Cardiac fibroblast (primary cell): ENCODE measurements at regions not wholly inside any gene's neighbourhood (a gene's known extent, or its start where the extent isn't known, plus 50 kb on each side); places are given as distances from the start of the nearest gene placed in this dataset.
"Not testable (repeated sequence)": the region's sequence is repeated elsewhere in the genome, so short reads cannot be mapped to it uniquely, and the experiment has no call there.

ENCODE experiments used
- DNase-seq, 2 donors: peaks; one replicate each; pipeline versions ENCODE4 v3.0.0 to v3.0.0-alpha.2; 2010; ENCODE audit warnings: low read depth in 2 of 2
- H3K4me3 ChIP-seq, 2 donors: replicated peaks in 1 of 2; 1 replicate in 1 of 2; 2 replicates in 1 of 2; pipeline ENCODE4 v1.5.1; 2011; ENCODE audit warnings: low read depth in 2 of 2, low read length in 2 of 2, mild to moderate bottlenecking in 2 of 2, moderate library complexity in 1 of 2
- TF ChIP-seq, protein P1 (sequence below): IDR thresholded peaks from one replicate; pipeline ENCODE4 v1.5.1; 2011; ENCODE audit warnings: low read depth, mild to moderate bottlenecking, low read length, inconsistent platforms

DNA sequence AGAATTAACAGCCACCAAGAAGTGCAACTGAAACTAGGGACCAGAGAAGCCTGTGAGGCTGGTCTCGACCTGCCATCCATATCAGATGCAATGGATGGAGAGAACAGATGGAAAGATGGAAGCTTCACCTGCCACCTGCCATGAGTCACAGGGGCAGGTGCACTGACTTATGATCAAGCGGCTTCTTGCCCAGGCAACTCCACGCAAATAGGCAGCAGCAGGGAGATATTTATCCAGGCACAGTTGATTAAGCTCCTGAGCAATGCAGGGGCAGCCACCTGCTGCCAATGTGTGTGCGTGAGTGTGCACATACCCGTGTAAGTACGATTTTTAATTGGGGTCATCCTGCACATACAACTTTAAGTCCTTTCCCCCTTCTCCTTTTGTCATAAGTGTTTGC lies 174.2 kb downstream of the PTPRU start:
- DNase-seq: no peak
- no peak overlapping the region for H3K4me3 ChIP-seq

DNA sequence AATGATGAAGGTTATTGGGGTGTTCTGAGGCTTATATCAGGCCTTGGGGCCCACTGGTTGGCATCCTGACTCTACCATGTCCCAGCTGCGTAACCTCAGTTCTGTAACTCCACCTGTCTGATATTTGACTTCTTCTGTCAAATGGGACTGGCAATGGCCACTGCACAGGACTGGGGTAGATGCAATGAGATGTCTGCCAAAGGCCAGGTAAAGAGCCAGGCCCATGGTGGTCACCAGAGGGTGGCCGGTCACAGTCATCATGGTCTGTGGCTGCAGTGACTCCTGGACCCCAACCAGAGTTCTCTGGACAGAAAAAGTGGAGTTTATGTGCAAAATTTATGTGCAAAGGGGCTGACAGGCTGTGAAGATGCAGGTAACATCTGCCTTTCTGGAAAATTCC lies 173.3 kb downstream of the PTPRU start:
- TF ChIP-seq, protein P1, sequence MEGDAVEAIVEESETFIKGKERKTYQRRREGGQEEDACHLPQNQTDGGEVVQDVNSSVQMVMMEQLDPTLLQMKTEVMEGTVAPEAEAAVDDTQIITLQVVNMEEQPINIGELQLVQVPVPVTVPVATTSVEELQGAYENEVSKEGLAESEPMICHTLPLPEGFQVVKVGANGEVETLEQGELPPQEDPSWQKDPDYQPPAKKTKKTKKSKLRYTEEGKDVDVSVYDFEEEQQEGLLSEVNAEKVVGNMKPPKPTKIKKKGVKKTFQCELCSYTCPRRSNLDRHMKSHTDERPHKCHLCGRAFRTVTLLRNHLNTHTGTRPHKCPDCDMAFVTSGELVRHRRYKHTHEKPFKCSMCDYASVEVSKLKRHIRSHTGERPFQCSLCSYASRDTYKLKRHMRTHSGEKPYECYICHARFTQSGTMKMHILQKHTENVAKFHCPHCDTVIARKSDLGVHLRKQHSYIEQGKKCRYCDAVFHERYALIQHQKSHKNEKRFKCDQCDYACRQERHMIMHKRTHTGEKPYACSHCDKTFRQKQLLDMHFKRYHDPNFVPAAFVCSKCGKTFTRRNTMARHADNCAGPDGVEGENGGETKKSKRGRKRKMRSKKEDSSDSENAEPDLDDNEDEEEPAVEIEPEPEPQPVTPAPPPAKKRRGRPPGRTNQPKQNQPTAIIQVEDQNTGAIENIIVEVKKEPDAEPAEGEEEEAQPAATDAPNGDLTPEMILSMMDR: no peak

More for the DNA sequence above, 174.2 kb downstream of the PTPRU start:
- TF ChIP-seq, protein P1: no peak

DNA sequence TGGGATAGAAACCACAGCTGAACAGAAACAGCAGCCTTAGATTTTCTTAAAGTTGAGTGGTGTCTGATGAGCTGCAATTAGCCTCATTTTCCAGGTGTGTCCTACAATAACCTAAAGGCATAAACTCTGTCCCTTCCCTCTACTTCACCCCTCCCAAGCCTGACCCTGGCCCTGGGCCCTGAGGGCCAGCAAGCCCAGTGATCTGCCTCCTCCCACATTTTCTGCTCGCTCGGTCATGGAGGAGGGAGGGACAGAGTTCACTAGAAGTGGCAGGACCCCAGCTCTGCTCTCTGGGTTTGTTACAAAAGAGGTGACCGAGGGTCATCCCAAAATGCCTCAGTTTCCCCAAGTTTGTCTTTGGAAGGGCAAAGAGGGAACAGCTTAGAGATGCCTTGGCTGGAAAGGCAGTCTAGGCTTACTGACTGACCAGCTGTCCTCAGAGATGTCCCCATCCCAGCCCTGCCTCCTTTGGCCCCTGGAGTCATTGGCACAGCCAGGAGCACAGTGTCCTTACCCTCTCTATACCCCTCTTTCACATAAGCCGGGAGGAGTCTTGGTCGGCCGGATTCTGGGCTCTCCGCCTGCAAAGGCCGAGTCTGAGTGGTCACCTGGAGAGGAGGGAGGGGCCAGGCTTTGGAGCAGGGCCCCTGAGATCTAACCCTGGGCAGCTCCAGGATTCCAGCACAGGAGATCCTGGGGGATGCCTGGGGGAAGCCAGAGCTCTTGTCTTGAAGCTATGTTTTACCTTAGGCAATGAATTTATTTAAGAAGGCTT lies 172.7 kb downstream of the PTPRU start:
- TF ChIP-seq, protein P1: no peak
- H3K4me3 ChIP-seq: no peak overlapping the region
- DNase-seq: no peak

More for the DNA sequence above, 173.3 kb downstream of the PTPRU start:
- H3K4me3 ChIP-seq: no peak overlapping the region
- no peak for DNase-seq

DNA sequence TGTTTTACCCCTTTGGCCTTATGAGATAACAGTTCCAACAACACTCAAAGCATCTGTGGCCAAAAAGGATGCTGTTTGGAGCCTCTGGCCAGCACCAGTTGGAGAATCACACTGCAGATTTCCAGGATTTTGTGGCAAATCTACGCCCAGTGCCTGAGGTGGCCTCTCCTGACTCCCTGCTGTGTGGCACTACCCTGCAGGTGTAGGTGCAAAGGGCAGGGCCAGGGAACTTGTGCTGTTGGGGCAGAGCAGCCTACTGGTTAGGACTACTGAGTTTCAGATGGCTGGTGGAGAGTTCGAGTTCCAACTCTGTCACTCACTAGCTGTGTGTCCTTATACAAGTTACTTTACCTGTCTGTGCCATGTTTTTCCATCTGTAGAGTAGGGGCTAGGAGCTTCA lies 170.5 kb downstream of the PTPRU start:
- no peak for DNase-seq
- H3K4me3 ChIP-seq: no peak overlapping the region
- TF ChIP-seq, protein P1: no peak

DNA sequence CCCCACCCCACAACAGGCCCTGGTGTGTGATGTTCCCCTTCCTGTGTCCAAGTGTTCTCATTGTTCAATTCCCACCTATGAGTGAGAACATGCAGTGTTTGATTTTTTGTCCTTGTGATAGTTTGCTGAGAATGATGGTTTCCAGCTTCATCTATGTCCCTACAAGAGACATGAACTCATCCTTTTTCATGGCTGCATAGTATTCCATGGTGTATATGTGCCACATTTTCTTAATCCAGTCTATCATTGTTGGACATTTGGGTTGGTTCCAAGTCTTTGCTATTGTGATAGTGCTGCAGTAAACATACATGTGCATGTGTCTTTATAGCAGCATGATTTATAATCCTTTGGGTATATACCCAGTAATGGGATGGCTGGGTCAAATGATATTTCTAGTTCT lies 163.9 kb downstream of the PTPRU start:
- DNase-seq, H3K4me3 ChIP-seq: not testable (repeated sequence)

DNA sequence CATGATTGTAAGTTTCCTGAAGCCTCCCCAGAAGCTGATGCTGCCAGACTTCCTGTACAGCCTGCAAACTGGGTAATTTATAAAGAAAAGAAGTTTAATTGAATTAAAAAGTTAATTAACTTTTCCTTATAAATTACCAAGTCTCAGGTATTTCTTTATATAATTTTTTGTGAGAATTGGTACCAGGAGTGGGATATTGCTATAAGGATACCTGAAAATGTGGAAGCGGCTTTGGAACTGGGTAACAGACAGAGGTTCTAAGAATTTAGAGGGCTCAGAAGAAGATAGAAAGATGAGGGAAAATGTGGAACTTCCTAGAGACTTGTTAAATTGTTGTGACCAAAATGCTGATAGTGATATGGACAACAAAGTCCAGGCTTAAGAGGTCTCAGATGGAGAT lies 163.1 kb downstream of the PTPRU start:
- no peak for DNase-seq
- TF ChIP-seq, protein P1: no peak
- no peak overlapping the region for H3K4me3 ChIP-seq

DNA sequence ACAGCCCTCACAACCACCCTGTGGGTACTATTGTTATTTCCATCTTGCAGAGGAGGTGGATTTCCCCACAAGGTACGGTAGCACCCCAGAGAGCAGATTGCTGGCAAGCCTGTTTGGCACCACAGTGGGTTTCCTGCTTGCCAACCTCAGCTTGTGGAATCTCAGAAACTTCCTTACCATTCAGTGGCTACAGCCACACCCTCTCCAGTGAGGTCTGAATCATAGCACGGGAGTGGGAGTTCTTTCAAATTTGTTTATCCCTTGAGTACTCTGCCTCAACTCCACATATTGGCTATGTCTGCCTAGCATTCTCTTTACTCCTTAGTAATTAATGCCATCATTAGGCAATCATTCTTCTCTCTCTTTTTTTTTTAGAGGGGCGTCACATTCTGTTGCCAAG lies 162.1 kb downstream of the PTPRU start:
- TF ChIP-seq, protein P1: no peak
- H3K4me3 ChIP-seq: no peak overlapping the region
- DNase-seq: peak; percentile 5 to 66
